GM21367 (cell line): ENCODE measurements at regions not wholly inside any gene's neighbourhood (a gene's known extent, or its start where the extent isn't known, plus 50 kb on each side); places are given as distances from the start of the nearest gene placed in this dataset.

Experiments
- ATAC-seq: cut with Tn5 transposase; IDR thresholded peaks from one replicate; pipeline ENCODE4 v1.9.1; 2021; ENCODE audit not compliant: unreplicated experiment

- no peak for ATAC-seq
Observed at GRCh38 chr5:61683926-61684325, 351.9 kb downstream of the ZSWIM6 start.

GRCh38 chr5:61686491-61687257 lies 354.6 kb downstream of the ZSWIM6 start:
- ATAC-seq = no peak

GRCh38 chr5:61687371-61687770 lies 355.3 kb downstream of the ZSWIM6 start:
- no peak for ATAC-seq

GRCh38 chr5:61689153-61689846 lies 357.2 kb downstream of the ZSWIM6 start:
- no peak for ATAC-seq

GRCh38 chr5:61697809-61698558 lies 365.9 kb downstream of the ZSWIM6 start:
- ATAC-seq = no peak

- peak; percentile 59 for ATAC-seq
Observed at GRCh38 chr5:61701877-61702602, 370.0 kb downstream of the ZSWIM6 start.

- peak; percentile 14 for ATAC-seq
Observed at GRCh38 chr5:61702784-61703183, 370.7 kb downstream of the ZSWIM6 start.

GRCh38 chr5:61704289-61704688 lies 372.2 kb downstream of the ZSWIM6 start:
- no peak for ATAC-seq

GRCh38 chr5:61706751-61707150 lies 374.7 kb downstream of the ZSWIM6 start:
- no peak for ATAC-seq

- ATAC-seq = no peak
Observed at GRCh38 chr5:61719124-61719523, 387.1 kb downstream of the ZSWIM6 start.

- ATAC-seq = no peak
Observed at GRCh38 chr5:61720829-61721228, 388.8 kb downstream of the ZSWIM6 start.

- no peak for ATAC-seq
Observed at GRCh38 chr5:61724102-61724501, 392.0 kb downstream of the ZSWIM6 start.

GRCh38 chr5:61728287-61728686 lies 396.2 kb downstream of the ZSWIM6 start:
- no peak for ATAC-seq

GRCh38 chr5:61730866-61731265 lies 398.8 kb downstream of the ZSWIM6 start:
- no peak for ATAC-seq

GRCh38 chr5:61731267-61731945 lies 399.3 kb downstream of the ZSWIM6 start:
- no peak for ATAC-seq

GRCh38 chr5:61731946-61732314 lies 399.9 kb downstream of the ZSWIM6 start:
- no peak for ATAC-seq

- no peak for ATAC-seq
Observed at GRCh38 chr5:61732369-61732768, 400.3 kb downstream of the ZSWIM6 start.

- ATAC-seq = no peak
Observed at GRCh38 chr5:61732796-61733195, 400.7 kb downstream of the ZSWIM6 start.

- no peak for ATAC-seq
Observed at GRCh38 chr5:61734001-61734400, 401.9 kb downstream of the ZSWIM6 start.

GRCh38 chr5:61734966-61735365 lies 402.9 kb downstream of the ZSWIM6 start:
- ATAC-seq = no peak

GRCh38 chr5:61735531-61735930 lies 403.5 kb downstream of the ZSWIM6 start:
- ATAC-seq = no peak
